GF-D8 (cell line): ENCODE measurements at regions not wholly inside any gene's neighbourhood (a gene's known extent, or its start where the extent isn't known, plus 50 kb on each side); places are given as distances from the start of the nearest gene placed in this dataset.
A peak's percentile ranks its signal among the peaks of the same experiment; 100 is the strongest.
"Not testable (repeated sequence)": the region's sequence is repeated elsewhere in the genome, so short reads cannot be mapped to it uniquely, and the experiment has no call there.

Source experiments
- DNase-seq: peaks from one replicate; lab custom pipeline; 2025; lab: John Stamatoyannopoulos, UW

DNA sequence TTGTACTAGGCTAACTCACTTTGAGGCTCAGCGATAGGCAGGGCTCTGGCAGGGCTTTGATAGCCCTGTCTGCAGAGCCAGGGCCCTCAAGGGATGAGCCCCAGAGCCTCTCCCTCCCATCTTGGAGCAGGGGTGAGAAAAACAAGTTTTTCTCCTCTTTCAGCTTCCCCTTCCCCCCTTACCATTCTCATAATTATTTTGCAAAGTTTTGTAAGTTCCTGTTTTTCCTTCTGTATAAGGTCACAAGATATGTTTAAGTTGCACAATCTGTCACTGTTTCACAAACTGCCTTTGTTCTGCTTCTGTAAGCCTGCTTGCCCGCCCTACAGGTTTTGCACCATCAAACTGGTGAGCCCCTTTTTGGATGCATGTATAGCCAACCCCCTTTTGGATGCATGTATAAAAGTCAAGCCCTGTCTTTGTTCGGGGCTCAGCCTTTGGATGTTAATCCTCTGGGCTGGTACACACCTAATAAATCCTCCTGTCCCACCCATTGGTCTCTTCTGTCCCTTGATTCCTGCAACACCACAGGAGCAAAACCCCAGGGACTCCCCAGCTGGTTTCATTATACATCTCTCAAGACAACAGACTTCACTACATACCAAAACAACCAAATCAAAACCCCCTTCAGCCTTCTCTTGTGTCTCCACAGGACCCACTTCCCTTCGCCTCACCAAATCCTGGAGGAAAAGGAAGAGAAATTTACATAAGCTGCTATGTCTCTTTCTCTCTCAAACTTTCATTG lies 52.5 kb upstream of the RESF1 start:
- peak; percentile 97 for DNase-seq

- DNase-seq, result no peak
These were observed 56.2 kb upstream of the RESF1 start for GRCh38 chr12:31903025-31903424.

DNA sequence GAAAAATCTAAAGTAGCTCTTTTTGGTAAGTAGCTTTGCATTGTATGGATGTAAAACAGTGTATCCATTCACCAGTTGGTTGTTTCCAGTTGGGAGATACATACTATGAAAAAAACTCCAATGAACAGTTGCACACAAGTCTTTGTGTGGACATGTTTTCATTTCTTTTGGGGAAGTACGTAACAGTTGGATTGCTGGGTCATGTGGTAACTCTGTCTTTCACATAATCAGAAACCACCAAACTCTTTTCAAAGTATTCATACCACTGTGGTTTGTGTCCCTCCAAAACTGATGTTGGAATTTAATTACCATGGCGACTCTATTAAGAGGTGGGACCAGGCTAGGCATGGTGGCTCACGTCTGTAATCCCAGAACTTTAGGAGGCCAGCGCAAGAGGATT lies 58.9 kb upstream of the RESF1 start:
- DNase-seq, result no peak

GRCh38 chr12:31899109-31899508 lies 60.1 kb upstream of the RESF1 start:
- no peak for DNase-seq

DNA sequence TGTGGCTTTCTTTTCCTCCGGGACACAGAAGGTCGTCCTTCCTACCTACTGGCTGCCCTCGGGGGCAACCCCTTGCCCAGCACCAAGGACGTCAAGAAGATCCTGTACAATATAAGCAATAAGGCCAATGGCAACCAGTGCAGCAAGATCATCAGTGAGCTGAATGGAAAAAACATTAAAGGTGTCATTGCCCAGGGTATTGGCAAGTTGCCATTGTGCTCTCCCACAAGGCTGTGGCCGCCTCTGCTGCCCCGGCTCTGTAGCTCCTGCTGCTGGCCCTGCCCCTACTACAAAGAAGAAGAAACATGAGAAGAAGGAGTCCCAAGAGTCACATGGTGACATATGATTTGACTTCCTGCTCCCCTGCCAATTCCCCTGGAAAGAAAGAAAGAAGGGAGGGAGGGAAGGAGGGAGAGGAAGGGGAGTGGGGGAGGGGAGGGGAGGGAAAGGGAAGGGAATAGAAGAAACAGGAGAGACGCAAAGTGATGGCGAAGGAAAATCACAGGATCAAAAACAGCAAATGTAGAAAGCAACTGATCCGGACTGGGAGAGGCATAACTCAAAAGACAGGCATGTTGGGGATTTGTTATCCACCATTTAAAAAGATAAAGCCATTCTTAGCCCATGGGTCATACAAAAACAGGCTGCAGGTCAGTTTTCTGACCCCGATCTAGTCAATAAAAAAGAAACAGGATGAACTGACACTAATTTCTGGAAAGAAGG lies 61.3 kb upstream of the RESF1 start:
- DNase-seq, result peak; percentile 52

DNA sequence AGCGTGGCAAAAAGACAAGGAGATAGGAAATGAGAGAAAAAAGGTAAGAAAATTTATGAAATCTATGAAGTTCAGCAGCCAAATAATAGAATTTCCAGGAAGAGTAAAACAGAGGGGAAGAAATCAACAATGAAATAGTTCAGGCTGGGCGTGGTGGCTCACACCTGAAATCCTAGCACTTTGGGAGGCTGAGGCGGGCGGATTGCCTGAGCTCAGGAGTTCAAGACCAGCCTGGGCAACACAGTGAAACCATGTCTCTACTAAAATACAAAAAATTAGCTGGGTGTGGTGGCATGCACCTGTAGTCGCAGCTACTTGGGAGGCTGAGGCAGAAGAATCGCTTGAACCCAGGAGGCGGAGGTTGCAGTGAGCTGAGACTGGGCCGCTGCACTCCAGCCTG lies 62.1 kb upstream of the RESF1 start:
- DNase-seq, result not testable (repeated sequence)

GRCh38 chr12:31896514-31897039 lies 62.6 kb upstream of the RESF1 start:
- peak; percentile 100 for DNase-seq

GRCh38 chr12:31895449-31896150 lies 63.6 kb upstream of the RESF1 start:
- DNase-seq, result no peak

- DNase-seq, result peak; percentile 77
These were observed 68.6 kb upstream of the RESF1 start for GRCh38 chr12:31890295-31891285.

GRCh38 chr12:31887109-31887811 lies 72.0 kb upstream of the RESF1 start:
- peak; percentile 21 for DNase-seq

DNA sequence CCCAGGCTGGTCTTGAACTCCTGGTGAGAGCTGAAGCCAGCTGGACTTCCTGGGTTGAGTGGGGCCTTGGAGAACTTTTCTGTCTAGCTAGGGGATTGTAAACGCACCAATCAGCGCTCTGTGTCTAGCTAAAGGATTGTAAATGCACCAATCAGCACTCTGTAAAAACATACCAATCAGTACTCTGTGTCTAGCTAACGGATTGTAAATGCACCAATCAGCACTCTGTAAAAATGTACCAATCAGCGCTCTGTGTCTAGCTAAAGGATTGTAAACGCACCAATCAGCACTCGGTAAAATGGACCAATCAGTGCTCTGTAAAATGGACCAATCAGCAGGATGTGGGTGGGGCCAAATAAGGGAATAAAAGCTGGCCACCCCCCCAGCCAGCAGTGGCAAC lies 76.5 kb upstream of the RESF1 start:
- not testable (repeated sequence) for DNase-seq

- DNase-seq, result no peak
These were observed 78.9 kb upstream of the RESF1 start for GRCh38 chr12:31880340-31880739.

DNA sequence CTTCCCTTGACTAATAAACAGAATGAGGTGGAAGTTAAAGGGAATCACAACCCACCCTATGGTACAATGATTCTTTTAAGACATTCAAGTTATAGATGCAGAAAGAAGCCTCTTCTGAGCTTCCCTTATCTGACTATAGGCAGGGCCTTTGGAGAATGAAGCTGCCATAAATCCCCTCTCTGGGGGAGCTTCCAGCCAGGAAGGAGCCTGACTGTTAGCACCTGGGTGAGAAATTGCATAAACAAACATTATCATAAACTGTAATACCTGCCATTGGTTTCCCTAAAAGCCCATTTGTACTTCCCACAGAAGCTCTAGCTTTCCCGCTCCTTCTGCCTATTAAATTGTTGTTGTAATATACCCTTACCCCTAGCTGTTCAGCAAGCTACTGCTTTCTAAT lies 81.3 kb upstream of the RESF1 start:
- DNase-seq, result no peak

- peak; percentile 84 for DNase-seq
These were observed 82.4 kb upstream of the RESF1 start for GRCh38 chr12:31876568-31877424.

DNA sequence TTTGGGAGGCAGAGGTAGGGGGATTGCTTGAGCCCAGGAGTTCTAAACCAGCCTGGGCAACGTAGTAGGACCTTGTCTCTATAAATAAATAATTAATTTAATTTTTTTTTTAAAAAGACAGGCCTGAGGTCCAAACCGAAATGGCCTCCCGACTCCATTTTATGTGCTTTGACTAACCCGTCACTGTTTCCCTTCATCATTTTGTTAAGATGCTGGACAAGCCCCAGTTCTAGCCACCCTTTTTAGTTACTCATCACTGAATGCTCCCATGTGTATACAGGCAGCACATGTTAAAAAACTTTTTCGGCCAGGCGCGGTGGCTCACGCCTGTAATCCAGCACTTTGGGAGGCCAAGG lies 83.6 kb upstream of the RESF1 start:
- no peak for DNase-seq

DNA sequence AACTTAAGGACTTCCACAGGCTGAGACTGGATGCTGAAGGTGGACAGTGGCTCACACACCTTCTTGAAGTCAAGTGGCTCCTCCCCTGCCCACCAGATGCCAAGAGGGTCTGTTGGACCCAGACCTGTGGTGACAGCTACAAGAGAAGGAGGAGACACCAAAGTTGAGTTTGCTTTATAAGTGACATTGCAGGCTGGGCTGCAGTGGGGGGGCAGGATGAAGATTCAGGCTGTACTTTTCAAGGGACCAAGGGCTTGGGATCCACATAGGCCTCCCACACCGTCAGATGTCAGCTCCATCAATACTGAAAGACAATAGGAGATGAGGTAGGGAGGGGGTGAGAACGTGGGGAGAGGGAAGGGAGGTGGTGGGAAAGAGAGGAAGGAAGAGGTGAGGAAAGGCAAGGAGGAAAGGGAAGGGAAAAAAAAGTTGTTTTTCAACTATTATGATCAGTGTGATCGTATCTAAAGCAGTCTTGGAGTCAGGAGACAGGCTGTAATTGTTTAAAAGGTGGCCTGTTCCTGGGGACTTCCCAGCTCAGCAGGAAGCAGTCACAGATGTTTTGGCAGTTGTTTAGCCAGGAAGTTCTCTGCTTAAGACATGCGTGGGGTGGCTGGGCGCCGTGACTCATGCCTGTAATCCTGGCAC lies 84.1 kb upstream of the RESF1 start:
- DNase-seq, result peak; percentile 48

DNA sequence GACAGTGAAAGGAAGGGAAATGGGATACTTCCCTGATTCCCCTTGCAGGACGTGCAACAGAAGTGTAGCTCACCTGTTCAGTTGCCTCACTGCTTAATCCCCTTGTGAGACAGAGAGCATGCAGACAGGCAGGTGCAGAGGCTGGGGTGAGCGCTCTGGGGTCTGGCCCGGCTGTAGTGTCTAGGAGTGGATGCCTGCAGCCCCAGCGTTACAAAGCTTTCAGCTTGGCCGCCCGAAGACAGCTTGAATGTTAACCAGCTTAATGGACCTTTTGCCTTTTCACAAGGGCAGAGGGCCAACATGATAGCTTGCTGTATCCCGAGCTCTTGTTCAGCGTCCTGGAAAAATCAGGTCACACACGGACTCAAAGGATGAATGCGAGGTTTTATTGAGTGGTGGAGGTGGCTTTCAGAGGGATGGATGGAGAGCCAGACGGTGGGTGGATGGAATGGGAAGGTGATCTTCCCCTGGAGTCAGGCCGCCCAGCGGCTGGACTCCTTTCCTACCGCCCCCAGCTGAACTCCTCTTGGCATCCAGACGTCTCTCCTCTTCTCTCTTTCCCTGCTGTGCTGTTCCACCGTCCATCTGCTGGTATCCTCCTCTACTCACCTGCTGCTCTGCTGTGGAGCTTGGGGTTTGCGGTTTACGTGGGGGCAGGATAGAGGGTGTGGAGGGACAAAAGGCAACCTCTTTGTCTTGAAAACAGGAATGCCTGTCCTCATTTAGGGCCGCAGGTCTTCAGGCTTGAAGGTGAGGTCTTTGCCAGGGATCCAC lies 86.2 kb upstream of the RESF1 start:
- no peak for DNase-seq

- no peak for DNase-seq
These were observed 89.2 kb upstream of the RESF1 start for GRCh38 chr12:31869972-31870371.

- no peak for DNase-seq
These were observed 90.2 kb upstream of the RESF1 start for GRCh38 chr12:31868965-31869364.
